ENCODE measurements at regions not wholly inside any gene's neighbourhood (a gene's known extent, or its start where the extent isn't known, plus 50 kb on each side); places are given as distances from the start of the nearest gene placed in this dataset.

DNA sequence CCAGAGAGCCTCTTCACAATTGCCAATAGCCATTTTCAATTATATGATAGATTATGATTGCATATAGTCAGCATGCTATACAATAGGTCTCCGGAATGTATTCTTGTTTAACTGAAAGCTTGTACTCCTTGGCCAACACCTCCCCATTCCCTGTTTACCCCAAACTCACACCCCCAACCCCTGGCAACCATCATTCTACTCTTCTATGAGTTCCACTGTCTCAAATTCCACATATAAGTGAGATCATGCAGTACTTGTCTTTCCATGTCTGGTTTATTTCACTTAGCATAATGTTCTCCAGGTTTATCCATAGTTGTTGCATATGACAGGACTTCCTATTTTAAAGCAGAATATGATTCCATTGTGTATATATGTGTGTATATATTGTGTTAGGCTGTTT is 110.7 kb upstream of the STC2 start:
- H3K4me1 Mint-ChIP-seq, result peaks cover 3% of the 10 kb centered on the region
- ChIA-PET CTCF (no interaction called here), POLR2A (no interaction called here)
- ATAC-seq (no peak), DNase-seq (ENCODE audit: low spot score) (no peak)
- no peak for TF ChIP-seq CREM (CRISPR knock-in tag; IDR thresholded peaks at IDR 0.05)
- TF ChIP-seq, protein P1, sequence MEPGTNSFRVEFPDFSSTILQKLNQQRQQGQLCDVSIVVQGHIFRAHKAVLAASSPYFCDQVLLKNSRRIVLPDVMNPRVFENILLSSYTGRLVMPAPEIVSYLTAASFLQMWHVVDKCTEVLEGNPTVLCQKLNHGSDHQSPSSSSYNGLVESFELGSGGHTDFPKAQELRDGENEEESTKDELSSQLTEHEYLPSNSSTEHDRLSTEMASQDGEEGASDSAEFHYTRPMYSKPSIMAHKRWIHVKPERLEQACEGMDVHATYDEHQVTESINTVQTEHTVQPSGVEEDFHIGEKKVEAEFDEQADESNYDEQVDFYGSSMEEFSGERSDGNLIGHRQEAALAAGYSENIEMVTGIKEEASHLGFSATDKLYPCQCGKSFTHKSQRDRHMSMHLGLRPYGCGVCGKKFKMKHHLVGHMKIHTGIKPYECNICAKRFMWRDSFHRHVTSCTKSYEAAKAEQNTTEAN (CRISPR knock-in tag; IDR thresholded peaks at IDR 0.05), result no peak
- no peak for TF ChIP-seq FOXJ3 (CRISPR knock-in tag; IDR thresholded peaks at IDR 0.05; ENCODE audit: borderline replicate concordance)
- TF ChIP-seq ATF1 (CRISPR knock-in tag; IDR thresholded peaks at IDR 0.05), result no peak
- TF ChIP-seq, protein P2, sequence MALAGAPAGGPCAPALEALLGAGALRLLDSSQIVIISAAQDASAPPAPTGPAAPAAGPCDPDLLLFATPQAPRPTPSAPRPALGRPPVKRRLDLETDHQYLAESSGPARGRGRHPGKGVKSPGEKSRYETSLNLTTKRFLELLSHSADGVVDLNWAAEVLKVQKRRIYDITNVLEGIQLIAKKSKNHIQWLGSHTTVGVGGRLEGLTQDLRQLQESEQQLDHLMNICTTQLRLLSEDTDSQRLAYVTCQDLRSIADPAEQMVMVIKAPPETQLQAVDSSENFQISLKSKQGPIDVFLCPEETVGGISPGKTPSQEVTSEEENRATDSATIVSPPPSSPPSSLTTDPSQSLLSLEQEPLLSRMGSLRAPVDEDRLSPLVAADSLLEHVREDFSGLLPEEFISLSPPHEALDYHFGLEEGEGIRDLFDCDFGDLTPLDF (CRISPR knock-in tag; IDR thresholded peaks at IDR 0.05), result no peak
- no peak for TF ChIP-seq CBFB (CRISPR knock-in tag; IDR thresholded peaks at IDR 0.05; ENCODE audit: low read depth)
- TF ChIP-seq, protein P3, sequence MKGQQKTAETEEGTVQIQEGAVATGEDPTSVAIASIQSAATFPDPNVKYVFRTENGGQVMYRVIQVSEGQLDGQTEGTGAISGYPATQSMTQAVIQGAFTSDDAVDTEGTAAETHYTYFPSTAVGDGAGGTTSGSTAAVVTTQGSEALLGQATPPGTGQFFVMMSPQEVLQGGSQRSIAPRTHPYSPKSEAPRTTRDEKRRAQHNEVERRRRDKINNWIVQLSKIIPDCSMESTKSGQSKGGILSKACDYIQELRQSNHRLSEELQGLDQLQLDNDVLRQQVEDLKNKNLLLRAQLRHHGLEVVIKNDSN (CRISPR knock-in tag; IDR thresholded peaks at IDR 0.05), result no peak
- TF ChIP-seq, protein P4, sequence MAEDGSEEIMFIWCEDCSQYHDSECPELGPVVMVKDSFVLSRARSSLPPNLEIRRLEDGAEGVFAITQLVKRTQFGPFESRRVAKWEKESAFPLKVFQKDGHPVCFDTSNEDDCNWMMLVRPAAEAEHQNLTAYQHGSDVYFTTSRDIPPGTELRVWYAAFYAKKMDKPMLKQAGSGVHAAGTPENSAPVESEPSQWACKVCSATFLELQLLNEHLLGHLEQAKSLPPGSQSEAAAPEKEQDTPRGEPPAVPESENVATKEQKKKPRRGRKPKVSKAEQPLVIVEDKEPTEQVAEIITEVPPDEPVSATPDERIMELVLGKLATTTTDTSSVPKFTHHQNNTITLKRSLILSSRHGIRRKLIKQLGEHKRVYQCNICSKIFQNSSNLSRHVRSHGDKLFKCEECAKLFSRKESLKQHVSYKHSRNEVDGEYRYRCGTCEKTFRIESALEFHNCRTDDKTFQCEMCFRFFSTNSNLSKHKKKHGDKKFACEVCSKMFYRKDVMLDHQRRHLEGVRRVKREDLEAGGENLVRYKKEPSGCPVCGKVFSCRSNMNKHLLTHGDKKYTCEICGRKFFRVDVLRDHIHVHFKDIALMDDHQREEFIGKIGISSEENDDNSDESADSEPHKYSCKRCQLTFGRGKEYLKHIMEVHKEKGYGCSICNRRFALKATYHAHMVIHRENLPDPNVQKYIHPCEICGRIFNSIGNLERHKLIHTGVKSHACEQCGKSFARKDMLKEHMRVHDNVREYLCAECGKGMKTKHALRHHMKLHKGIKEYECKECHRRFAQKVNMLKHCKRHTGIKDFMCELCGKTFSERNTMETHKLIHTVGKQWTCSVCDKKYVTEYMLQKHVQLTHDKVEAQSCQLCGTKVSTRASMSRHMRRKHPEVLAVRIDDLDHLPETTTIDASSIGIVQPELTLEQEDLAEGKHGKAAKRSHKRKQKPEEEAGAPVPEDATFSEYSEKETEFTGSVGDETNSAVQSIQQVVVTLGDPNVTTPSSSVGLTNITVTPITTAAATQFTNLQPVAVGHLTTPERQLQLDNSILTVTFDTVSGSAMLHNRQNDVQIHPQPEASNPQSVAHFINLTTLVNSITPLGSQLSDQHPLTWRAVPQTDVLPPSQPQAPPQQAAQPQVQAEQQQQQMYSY (CRISPR knock-in tag; IDR thresholded peaks at IDR 0.05), result no peak
- TF ChIP-seq, protein P5, sequence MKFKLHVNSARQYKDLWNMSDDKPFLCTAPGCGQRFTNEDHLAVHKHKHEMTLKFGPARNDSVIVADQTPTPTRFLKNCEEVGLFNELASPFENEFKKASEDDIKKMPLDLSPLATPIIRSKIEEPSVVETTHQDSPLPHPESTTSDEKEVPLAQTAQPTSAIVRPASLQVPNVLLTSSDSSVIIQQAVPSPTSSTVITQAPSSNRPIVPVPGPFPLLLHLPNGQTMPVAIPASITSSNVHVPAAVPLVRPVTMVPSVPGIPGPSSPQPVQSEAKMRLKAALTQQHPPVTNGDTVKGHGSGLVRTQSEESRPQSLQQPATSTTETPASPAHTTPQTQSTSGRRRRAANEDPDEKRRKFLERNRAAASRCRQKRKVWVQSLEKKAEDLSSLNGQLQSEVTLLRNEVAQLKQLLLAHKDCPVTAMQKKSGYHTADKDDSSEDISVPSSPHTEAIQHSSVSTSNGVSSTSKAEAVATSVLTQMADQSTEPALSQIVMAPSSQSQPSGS (CRISPR knock-in tag; IDR thresholded peaks at IDR 0.05; ENCODE audit: borderline replicate concordance, low read depth), result no peak
- TF ChIP-seq ZNF423 (CRISPR knock-in tag; IDR thresholded peaks at IDR 0.05), result no peak
- TF ChIP-seq ZNF121 (CRISPR knock-in tag; IDR thresholded peaks at IDR 0.05), result no peak
- TF ChIP-seq, protein P6, sequence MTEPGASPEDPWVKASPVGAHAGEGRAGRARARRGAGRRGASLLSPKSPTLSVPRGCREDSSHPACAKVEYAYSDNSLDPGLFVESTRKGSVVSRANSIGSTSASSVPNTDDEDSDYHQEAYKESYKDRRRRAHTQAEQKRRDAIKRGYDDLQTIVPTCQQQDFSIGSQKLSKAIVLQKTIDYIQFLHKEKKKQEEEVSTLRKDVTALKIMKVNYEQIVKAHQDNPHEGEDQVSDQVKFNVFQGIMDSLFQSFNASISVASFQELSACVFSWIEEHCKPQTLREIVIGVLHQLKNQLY (CRISPR knock-in tag; IDR thresholded peaks at IDR 0.05), result no peak
- no peak for TF ChIP-seq ZBTB21 (CRISPR knock-in tag; IDR thresholded peaks at IDR 0.05; ENCODE audit: borderline replicate concordance)
- TF ChIP-seq, protein P7, sequence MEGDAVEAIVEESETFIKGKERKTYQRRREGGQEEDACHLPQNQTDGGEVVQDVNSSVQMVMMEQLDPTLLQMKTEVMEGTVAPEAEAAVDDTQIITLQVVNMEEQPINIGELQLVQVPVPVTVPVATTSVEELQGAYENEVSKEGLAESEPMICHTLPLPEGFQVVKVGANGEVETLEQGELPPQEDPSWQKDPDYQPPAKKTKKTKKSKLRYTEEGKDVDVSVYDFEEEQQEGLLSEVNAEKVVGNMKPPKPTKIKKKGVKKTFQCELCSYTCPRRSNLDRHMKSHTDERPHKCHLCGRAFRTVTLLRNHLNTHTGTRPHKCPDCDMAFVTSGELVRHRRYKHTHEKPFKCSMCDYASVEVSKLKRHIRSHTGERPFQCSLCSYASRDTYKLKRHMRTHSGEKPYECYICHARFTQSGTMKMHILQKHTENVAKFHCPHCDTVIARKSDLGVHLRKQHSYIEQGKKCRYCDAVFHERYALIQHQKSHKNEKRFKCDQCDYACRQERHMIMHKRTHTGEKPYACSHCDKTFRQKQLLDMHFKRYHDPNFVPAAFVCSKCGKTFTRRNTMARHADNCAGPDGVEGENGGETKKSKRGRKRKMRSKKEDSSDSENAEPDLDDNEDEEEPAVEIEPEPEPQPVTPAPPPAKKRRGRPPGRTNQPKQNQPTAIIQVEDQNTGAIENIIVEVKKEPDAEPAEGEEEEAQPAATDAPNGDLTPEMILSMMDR (IDR thresholded peaks at IDR 0.05), result no peak
- TF ChIP-seq, protein P8, sequence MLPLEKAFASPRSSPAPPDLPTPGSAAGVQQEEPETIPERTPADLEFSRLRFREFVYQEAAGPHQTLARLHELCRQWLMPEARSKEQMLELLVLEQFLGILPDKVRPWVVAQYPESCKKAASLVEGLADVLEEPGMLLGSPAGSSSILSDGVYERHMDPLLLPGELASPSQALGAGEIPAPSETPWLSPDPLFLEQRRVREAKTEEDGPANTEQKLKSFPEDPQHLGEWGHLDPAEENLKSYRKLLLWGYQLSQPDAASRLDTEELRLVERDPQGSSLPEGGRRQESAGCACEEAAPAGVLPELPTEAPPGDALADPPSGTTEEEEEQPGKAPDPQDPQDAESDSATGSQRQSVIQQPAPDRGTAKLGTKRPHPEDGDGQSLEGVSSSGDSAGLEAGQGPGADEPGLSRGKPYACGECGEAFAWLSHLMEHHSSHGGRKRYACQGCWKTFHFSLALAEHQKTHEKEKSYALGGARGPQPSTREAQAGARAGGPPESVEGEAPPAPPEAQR (CRISPR knock-in tag; IDR thresholded peaks at IDR 0.05), result no peak
- no peak for TF ChIP-seq FOXK1 (CRISPR knock-in tag; IDR thresholded peaks at IDR 0.05)
- no peak for TF ChIP-seq IRF2 (CRISPR knock-in tag; IDR thresholded peaks at IDR 0.05; ENCODE audit: borderline replicate concordance, low read depth)
- TF ChIP-seq NFYB (CRISPR knock-in tag; conservative IDR thresholded peaks at IDR 0.05; ENCODE audit: low read depth), result no peak
- TF ChIP-seq JAZF1 (CRISPR knock-in tag; IDR thresholded peaks at IDR 0.05), result no peak
- H3K27me3 Mint-ChIP-seq (ENCODE audit: low read depth), result peaks cover 27% of the 10 kb centered on the region
- H3K4me3 Mint-ChIP-seq, result no peak overlapping the region
- H3K27ac Mint-ChIP-seq, result no peak overlapping the region
- H3K36me3 Mint-ChIP-seq, result no peaks in the 10 kb centered on the region
- H3K9me3 Mint-ChIP-seq, result peaks cover 6% of the 10 kb centered on the region; the same call in 1 of the 2 replicates

Measured in WTC11 (cell line).